Parathyroid adenoma (tissue), 2 donors: ENCODE measurements at regions not wholly inside any gene's neighbourhood (a gene's known extent, or its start where the extent isn't known, plus 50 kb on each side); places are given as distances from the start of the nearest gene placed in this dataset.

Experiments used
- H2AFZ ChIP-seq: fragments of 300-600 bp; sonication (generic); one replicate; pipeline ENCODE4 v1.7.0; 2017; ENCODE audit warnings: antibody characterized with exemption, mild to moderate bottlenecking
- H3K27ac ChIP-seq: fragments of 300-600 bp; sonication (generic); one replicate; pipeline ENCODE4 v1.7.0; 2017
- H3K27me3 ChIP-seq: fragments of 300-600 bp; sonication (generic); one replicate; pipeline ENCODE4 v1.7.0; 2017; ENCODE audit warnings: low read length; ENCODE audit not compliant: control insufficient read depth, insufficient read depth
- H3K36me3 ChIP-seq: fragments of 300-600 bp; sonication (generic); one replicate; pipeline ENCODE4 v1.7.0; 2017; ENCODE audit warnings: low read length; ENCODE audit not compliant: control insufficient read depth, insufficient read depth
- H3K4me1 ChIP-seq: fragments of 300-600 bp; sonication (generic); one replicate; pipeline ENCODE4 v1.7.0; 2017; ENCODE audit warnings: control low read depth
- H3K4me2 ChIP-seq: fragments of 300-600 bp; sonication (generic); one replicate; pipeline ENCODE4 v1.7.0; 2017; ENCODE audit warnings: low read length
- H3K4me3 ChIP-seq: fragments of 300-600 bp; sonication (generic); one replicate; pipeline ENCODE4 v1.7.0; 2017; ENCODE audit warnings: low read depth, low read length
- H3K79me2 ChIP-seq: fragments of 300-600 bp; sonication (generic); one replicate; pipeline ENCODE4 v1.7.0; 2017; ENCODE audit warnings: control low read depth
- H3K9ac ChIP-seq: fragments of 300-600 bp; sonication (generic); one replicate; pipeline ENCODE4 v1.7.0; 2017; ENCODE audit warnings: mild to moderate bottlenecking
- H3K9me3 ChIP-seq: fragments of 300-600 bp; sonication (generic); one replicate; pipeline ENCODE4 v1.7.0; 2017; ENCODE audit warnings: low read length; ENCODE audit not compliant: control insufficient read depth
- TF ChIP-seq, protein P1 (sequence below): fragments of 300-600 bp; sonication (generic); IDR thresholded peaks from one replicate; pipeline ENCODE4 v1.7.0; 2017; ENCODE audit warnings: antibody characterized with exemption, mild to moderate bottlenecking
- donor health status: primary hyperparathyroidism.

- Histone ChIP-seq H3K27me3 (no peaks in the 10 kb centered on the region), H3K4me1 (no peaks in the 10 kb centered on the region), H3K27ac (no peak overlapping the region), H3K79me2 (no peaks in the 10 kb centered on the region), H3K9ac (no peak overlapping the region), H3K4me3 (no peak overlapping the region), H3K9me3 (no peaks in the 10 kb centered on the region), H3K36me3 (no peaks in the 10 kb centered on the region), H2AFZ (no peak overlapping the region), H3K4me2 (no peak overlapping the region)
- TF ChIP-seq, protein P1, sequence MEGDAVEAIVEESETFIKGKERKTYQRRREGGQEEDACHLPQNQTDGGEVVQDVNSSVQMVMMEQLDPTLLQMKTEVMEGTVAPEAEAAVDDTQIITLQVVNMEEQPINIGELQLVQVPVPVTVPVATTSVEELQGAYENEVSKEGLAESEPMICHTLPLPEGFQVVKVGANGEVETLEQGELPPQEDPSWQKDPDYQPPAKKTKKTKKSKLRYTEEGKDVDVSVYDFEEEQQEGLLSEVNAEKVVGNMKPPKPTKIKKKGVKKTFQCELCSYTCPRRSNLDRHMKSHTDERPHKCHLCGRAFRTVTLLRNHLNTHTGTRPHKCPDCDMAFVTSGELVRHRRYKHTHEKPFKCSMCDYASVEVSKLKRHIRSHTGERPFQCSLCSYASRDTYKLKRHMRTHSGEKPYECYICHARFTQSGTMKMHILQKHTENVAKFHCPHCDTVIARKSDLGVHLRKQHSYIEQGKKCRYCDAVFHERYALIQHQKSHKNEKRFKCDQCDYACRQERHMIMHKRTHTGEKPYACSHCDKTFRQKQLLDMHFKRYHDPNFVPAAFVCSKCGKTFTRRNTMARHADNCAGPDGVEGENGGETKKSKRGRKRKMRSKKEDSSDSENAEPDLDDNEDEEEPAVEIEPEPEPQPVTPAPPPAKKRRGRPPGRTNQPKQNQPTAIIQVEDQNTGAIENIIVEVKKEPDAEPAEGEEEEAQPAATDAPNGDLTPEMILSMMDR, result no peak
Observed at GRCh38 chr9:16044579-16044881, 491.7 kb downstream of the CCDC171 start.

GRCh38 chr9:16045651-16046280 is 492.9 kb downstream of the CCDC171 start:
- Histone ChIP-seq H3K79me2 (no peaks in the 10 kb centered on the region), H3K4me3 (no peak overlapping the region), H2AFZ (no peak overlapping the region), H3K27ac (no peak overlapping the region), H3K4me2 (no peak overlapping the region), H3K27me3 (no peaks in the 10 kb centered on the region), H3K9ac (no peak overlapping the region), H3K36me3 (no peaks in the 10 kb centered on the region), H3K9me3 (no peaks in the 10 kb centered on the region), H3K4me1 (no peaks in the 10 kb centered on the region)
- TF ChIP-seq, protein P1, result no peak

DNA sequence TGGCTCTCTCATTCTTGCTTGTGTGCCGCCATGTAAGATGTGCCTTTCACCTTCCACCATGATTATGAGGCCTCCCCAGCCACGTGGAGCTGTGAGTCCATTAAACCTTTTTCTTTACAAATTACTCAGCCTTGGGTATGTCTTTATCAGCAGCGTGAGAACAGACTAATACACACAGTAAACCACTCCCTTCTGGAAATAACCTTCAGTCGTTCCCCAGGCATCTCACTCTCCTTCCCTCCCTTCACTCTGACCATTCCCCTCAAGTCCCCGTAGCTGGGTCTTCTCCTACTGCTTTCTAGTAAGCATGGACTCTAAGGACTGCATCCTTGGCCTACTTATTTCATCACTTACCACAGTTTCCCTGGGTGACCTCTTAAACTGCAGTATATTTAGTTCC is 493.9 kb downstream of the CCDC171 start:
- Histone ChIP-seq H3K4me2 (no peak overlapping the region), H3K79me2 (no peaks in the 10 kb centered on the region), H2AFZ (no peak overlapping the region)

DNA sequence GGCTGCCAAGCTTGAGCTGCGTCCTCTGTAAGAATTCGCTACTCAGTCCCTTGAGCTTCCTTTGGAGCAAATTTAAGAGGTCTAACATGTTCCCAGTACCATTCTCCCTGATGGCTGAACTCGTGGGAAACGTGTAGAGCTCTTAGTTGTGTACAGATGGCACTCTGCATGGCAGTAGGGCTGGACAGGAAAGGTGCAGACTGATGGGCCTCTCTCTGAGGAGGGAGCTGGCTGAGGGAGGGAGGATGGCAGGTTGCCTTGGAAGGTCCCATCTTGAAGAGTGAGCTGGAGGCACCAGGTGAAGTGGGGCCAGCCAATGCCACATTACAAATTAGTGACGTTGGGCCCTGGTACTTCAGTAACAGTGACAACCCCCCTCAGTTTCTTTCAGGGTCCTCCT is 495.3 kb downstream of the CCDC171 start:
- no peaks in the 10 kb centered on the region for H3K36me3 ChIP-seq
- H3K79me2 ChIP-seq, result no peaks in the 10 kb centered on the region
- H2AFZ ChIP-seq, result no peak overlapping the region
- no peak overlapping the region for H3K27ac ChIP-seq
- no peak overlapping the region for H3K4me3 ChIP-seq
- H3K4me1 ChIP-seq, result no peaks in the 10 kb centered on the region
- TF ChIP-seq, protein P1, result no peak
- no peak overlapping the region for H3K4me2 ChIP-seq
- no peak overlapping the region for H3K9ac ChIP-seq
- no peaks in the 10 kb centered on the region for H3K27me3 ChIP-seq
- no peaks in the 10 kb centered on the region for H3K9me3 ChIP-seq

More for the DNA sequence above, 493.9 kb downstream of the CCDC171 start:
- H3K36me3 ChIP-seq, result no peaks in the 10 kb centered on the region
- no peaks in the 10 kb centered on the region for H3K9me3 ChIP-seq
- H3K4me3 ChIP-seq, result no peak overlapping the region
- H3K27me3 ChIP-seq, result no peaks in the 10 kb centered on the region
- H3K9ac ChIP-seq, result no peak overlapping the region
- TF ChIP-seq, protein P1, result no peak
- H3K27ac ChIP-seq, result no peak overlapping the region
- no peaks in the 10 kb centered on the region for H3K4me1 ChIP-seq

- no peaks in the 10 kb centered on the region for H3K9me3 ChIP-seq
- no peaks in the 10 kb centered on the region for H3K27me3 ChIP-seq
- H3K4me3 ChIP-seq, result no peak overlapping the region
- TF ChIP-seq, protein P1, result no peak
- no peak overlapping the region for H2AFZ ChIP-seq
- H3K27ac ChIP-seq, result no peak overlapping the region
- no peaks in the 10 kb centered on the region for H3K4me1 ChIP-seq
- no peaks in the 10 kb centered on the region for H3K79me2 ChIP-seq
- H3K36me3 ChIP-seq, result no peaks in the 10 kb centered on the region
- no peak overlapping the region for H3K9ac ChIP-seq
- H3K4me2 ChIP-seq, result no peak overlapping the region
Observed at GRCh38 chr9:16052146-16052545, 499.3 kb downstream of the CCDC171 start.
